ENCODE measurements at regions not wholly inside any gene's neighbourhood (a gene's known extent, or its start where the extent isn't known, plus 50 kb on each side); places are given as distances from the start of the nearest gene placed in this dataset.

DNA sequence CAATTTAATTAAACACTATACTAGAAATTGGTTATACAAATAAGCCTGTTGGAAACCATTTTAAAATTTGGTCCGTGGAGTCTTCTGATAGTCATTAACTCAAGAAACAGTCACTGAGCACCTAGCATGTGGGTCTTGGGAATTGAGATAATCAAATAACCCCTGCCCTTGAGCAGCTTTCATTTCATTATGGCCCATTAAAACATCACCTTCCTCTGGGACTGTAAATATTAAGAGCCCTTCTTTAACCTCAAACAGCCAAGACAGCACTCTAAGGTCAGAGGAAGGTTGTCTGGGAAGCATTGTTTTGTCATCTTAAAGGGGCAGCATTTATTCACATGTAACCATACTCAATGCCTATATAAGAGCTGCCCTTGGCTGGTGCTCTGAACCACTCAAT is 610.3 kb upstream of the USP24 start:
- FAIRE-seq (no peak), DNase-seq (no peak)
- Histone ChIP-seq H3K27me3 (ENCODE audit: control insufficient read depth, insufficient read depth, low read length) (no peaks in the 10 kb centered on the region), H3K9me3 (ENCODE audit: control insufficient read depth in 2 of 3, insufficient read depth in 1 of 3, low read length in 3 of 3) (no peaks in the 10 kb centered on the region), H3K36me3 (ENCODE audit: control insufficient read depth in 2 of 3, insufficient read depth in 3 of 3, low read length in 3 of 3) (no peaks in the 10 kb centered on the region), H3K9ac (ENCODE audit: low read length in 3 of 3) (no peak overlapping the region), H3K27ac (ENCODE audit: low read depth in 2 of 2, low read length in 2 of 2) (no peak overlapping the region), H3K4me3 (ENCODE audit: low read length in 3 of 3) (no peak overlapping the region), H3K4me1 (ENCODE audit: control insufficient read depth in 2 of 3, insufficient read depth in 2 of 3, low read depth in 1 of 3, low read length in 3 of 3) (peaks cover 0 to 2% (median 0%) of the 10 kb centered on the region in 3 donors)
- intact Hi-C loops (cut with DNase I), result no loop called here
- TF ChIP-seq, protein P1, sequence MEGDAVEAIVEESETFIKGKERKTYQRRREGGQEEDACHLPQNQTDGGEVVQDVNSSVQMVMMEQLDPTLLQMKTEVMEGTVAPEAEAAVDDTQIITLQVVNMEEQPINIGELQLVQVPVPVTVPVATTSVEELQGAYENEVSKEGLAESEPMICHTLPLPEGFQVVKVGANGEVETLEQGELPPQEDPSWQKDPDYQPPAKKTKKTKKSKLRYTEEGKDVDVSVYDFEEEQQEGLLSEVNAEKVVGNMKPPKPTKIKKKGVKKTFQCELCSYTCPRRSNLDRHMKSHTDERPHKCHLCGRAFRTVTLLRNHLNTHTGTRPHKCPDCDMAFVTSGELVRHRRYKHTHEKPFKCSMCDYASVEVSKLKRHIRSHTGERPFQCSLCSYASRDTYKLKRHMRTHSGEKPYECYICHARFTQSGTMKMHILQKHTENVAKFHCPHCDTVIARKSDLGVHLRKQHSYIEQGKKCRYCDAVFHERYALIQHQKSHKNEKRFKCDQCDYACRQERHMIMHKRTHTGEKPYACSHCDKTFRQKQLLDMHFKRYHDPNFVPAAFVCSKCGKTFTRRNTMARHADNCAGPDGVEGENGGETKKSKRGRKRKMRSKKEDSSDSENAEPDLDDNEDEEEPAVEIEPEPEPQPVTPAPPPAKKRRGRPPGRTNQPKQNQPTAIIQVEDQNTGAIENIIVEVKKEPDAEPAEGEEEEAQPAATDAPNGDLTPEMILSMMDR (IDR thresholded peaks at IDR 0.05; ENCODE audit: borderline replicate concordance, extremely low read depth, insufficient read depth), result no peak

DNA sequence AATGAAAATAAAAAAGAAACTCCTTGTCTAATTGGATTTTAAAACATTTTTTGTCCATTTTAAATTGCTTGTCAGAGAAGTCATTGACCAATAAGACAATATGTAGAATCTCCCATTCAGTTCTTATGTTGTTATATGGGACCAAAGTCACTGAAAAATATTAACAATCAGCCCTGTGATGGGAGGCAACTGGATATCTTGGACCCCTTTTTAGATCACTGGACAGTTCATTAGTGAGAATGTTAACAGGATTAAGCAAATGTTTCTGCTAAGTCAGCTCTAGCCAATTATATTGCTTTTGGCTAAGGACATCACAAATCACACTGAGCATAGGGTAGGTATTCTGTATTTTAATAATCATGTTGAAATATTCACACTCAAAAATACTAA is 609.1 kb upstream of the USP24 start:
- Histone ChIP-seq H3K27ac (ENCODE audit: low read depth in 2 of 2, low read length in 2 of 2) (no peak overlapping the region), H3K9me3 (ENCODE audit: control insufficient read depth in 2 of 3, insufficient read depth in 1 of 3, low read length in 3 of 3) (no peaks in the 10 kb centered on the region), H3K27me3 (ENCODE audit: control insufficient read depth, insufficient read depth, low read length) (no peaks in the 10 kb centered on the region), H3K4me3 (ENCODE audit: low read length in 3 of 3) (no peak overlapping the region), H3K36me3 (ENCODE audit: control insufficient read depth in 2 of 3, insufficient read depth in 3 of 3, low read length in 3 of 3) (no peaks in the 10 kb centered on the region), H3K4me1 (ENCODE audit: control insufficient read depth in 2 of 3, insufficient read depth in 2 of 3, low read depth in 1 of 3, low read length in 3 of 3) (peaks cover 0 to 2% (median 0%) of the 10 kb centered on the region in 3 donors), H3K9ac (ENCODE audit: low read length in 3 of 3) (no peak overlapping the region)
- intact Hi-C loops (cut with DNase I), result no loop called here
- no peak for FAIRE-seq
- DNase-seq, result no peak
- TF ChIP-seq, protein P1 (IDR thresholded peaks at IDR 0.05; ENCODE audit: borderline replicate concordance, extremely low read depth, insufficient read depth), result no peak

DNA sequence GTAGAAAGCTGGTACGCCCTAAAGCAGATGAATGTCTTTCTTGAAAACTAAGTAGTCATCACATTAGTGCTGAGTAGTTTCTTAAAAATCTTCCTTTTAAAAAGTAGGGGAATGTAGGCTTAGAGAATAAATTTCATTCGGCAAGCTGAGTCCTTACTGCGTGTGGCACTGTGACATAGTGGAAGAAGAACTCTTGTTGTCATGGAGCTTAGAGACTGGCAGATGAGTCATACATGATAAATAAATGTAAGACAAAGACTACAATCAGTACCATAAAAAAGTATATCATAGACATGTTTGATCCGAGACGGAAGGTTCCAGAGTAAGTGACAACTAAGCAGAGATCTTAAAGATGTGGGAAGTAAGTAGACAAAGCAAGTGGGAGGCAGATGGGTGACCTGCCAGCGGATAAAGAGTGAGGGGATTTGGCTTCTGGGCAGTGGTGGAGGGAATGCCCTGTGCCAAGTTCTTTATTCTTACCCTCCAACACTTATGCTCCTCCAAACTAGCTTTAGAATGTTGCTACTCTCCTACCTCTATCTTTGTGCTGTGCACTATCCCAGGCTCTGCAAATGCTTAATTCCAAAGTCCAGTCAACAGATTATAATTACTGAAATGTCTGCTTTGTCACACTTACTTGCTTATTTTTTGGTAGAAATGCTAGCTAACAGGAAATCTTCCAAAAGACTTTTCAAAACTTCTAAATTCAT is 608.5 kb upstream of the USP24 start:
- H3K9ac ChIP-seq (ENCODE audit: low read length in 3 of 3), result no peak overlapping the region
- no peak overlapping the region for H3K27ac ChIP-seq (ENCODE audit: low read depth in 2 of 2, low read length in 2 of 2)
- peaks cover 0 to 2% (median 0%) of the 10 kb centered on the region in 3 donors for H3K4me1 ChIP-seq (ENCODE audit: control insufficient read depth in 2 of 3, insufficient read depth in 2 of 3, low read depth in 1 of 3, low read length in 3 of 3)
- FAIRE-seq (no peak), DNase-seq (no peak)
- H3K36me3 ChIP-seq (ENCODE audit: control insufficient read depth in 2 of 3, insufficient read depth in 3 of 3, low read length in 3 of 3), result no peaks in the 10 kb centered on the region
- H3K9me3 ChIP-seq (ENCODE audit: control insufficient read depth in 2 of 3, insufficient read depth in 1 of 3, low read length in 3 of 3), result no peaks in the 10 kb centered on the region
- intact Hi-C loops (cut with DNase I), result no loop called here
- TF ChIP-seq, protein P1 (IDR thresholded peaks at IDR 0.05; ENCODE audit: borderline replicate concordance, extremely low read depth, insufficient read depth), result no peak
- no peak overlapping the region for H3K4me3 ChIP-seq (ENCODE audit: low read length in 3 of 3)
- no peaks in the 10 kb centered on the region for H3K27me3 ChIP-seq (ENCODE audit: control insufficient read depth, insufficient read depth, low read length)

DNA sequence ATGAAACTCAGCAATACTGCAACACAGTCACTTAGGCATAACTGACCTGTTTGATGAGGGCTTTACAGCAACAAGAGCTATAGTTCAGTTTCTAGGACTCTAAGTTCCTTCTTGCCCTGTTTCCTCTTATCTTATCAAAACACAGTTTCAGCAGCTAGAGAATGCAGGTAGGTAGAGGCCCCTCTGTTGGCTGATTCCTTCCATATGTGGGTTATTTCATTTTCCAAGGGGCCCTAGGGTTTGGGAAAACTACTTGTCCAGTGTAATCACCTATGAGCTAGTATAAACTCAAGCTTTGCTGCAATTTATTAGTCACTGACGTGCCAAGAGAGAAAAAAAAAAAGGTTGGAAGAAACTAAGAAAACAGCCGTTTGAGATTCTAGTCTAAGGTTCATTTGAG is 607.7 kb upstream of the USP24 start:
- intact Hi-C loops (cut with DNase I), result no loop called here
- TF ChIP-seq, protein P1 (IDR thresholded peaks at IDR 0.05; ENCODE audit: borderline replicate concordance, extremely low read depth, insufficient read depth), result no peak
- H3K9me3 ChIP-seq (ENCODE audit: control insufficient read depth in 2 of 3, insufficient read depth in 1 of 3, low read length in 3 of 3), result no peaks in the 10 kb centered on the region
- no peaks in the 10 kb centered on the region for H3K36me3 ChIP-seq (ENCODE audit: control insufficient read depth in 2 of 3, insufficient read depth in 3 of 3, low read length in 3 of 3)
- no peak overlapping the region for H3K4me3 ChIP-seq (ENCODE audit: low read length in 3 of 3)
- peaks cover 0 to 2% (median 0%) of the 10 kb centered on the region in 3 donors for H3K4me1 ChIP-seq (ENCODE audit: control insufficient read depth in 2 of 3, insufficient read depth in 2 of 3, low read depth in 1 of 3, low read length in 3 of 3)
- DNase-seq, result peak in 1 of 5 donors; percentile 25
- no peak overlapping the region for H3K27ac ChIP-seq (ENCODE audit: low read depth in 2 of 2, low read length in 2 of 2)
- H3K9ac ChIP-seq (ENCODE audit: low read length in 3 of 3), result no peak overlapping the region
- FAIRE-seq, result no peak
- H3K27me3 ChIP-seq (ENCODE audit: control insufficient read depth, insufficient read depth, low read length), result no peaks in the 10 kb centered on the region

All from kidney (tissue), 13 donors.